H54 (cell line): ENCODE measurements at regions not wholly inside any gene's neighbourhood (a gene's known extent, or its start where the extent isn't known, plus 50 kb on each side); places are given as distances from the start of the nearest gene placed in this dataset.
A peak's percentile ranks its signal among the peaks of the same experiment; 100 is the strongest.

ENCODE experiments used
- DNase-seq: peaks from one replicate; pipeline ENCODE4 v3.0.0; 2011; ENCODE audit warnings: low spot score, mixed read lengths; ENCODE audit not compliant: insufficient read length
- FAIRE-seq: peaks from 3 replicates; lab custom pipeline; 2011; peaks lifted over from hg19 to GRCh38; lab: Jason Lieb, UNC
- POLR2A ChIP-seq: IDR thresholded peaks from 2 replicates; pipeline ENCODE4 v1.6.1; 2011; ENCODE audit warnings: low read depth, mild to moderate bottlenecking, low read length

DNA sequence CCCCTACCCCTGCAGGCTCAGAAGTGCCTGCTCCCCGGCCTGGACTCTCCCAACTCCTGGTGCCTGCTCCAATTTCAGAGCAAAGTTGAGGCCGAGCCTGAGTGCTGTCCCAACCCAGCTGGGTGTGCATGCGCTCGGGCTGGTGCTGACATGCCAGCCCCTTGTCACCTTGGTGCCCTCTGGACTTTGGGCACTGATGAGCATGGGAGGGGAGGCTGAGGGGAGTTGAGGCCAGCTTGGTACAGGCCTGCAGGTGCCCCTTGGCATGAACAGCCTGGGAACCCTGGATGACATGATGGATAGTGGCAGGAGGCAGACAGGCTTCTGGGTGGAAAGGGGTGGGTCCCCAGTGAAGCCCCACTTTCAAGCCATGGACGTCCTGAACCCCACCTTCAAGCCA lies 366.1 kb upstream of the NEGR1 start:
- no peak for FAIRE-seq
- no peak for DNase-seq
- TF ChIP-seq POLR2A: no peak

DNA sequence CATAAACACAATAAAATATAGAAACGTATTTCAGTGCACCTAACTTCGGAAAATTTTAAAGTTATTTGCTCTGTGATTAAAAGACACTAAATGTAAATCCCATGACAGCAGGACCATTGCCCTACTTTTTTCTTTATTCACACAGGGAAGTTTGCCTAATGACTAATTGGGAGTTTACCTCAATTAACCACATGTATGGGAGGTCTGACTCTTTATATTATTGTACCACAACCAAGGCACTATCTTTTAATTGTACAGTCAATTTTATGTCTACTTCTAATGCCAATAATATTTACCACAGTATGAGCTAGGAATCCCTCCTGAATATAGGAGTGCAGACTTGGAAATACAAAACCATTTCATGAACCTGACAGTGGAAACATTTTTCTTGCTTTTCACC lies 360.8 kb upstream of the NEGR1 start:
- DNase-seq (no peak), FAIRE-seq (no peak)
- no peak for TF ChIP-seq POLR2A

DNA sequence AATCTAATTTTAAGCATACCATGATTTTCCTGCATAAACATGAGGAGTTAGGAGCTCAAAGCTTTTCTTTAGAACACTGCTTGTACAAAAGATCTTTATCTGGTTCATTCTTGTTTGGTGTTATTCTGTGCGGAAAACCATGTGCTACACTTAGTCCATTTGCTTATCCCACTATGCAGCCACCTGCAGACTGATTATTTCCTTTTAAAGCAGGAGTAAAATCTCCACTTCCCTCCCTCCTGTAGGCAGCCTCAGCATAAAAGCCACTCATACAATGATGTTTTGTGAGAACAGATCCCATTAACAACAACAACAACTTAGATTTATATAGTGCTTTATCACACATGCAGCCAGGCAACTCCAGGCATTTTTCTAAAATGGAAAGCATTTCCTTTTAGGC lies 355.3 kb upstream of the NEGR1 start:
- no peak for TF ChIP-seq POLR2A
- no peak for FAIRE-seq
- no peak for DNase-seq

DNA sequence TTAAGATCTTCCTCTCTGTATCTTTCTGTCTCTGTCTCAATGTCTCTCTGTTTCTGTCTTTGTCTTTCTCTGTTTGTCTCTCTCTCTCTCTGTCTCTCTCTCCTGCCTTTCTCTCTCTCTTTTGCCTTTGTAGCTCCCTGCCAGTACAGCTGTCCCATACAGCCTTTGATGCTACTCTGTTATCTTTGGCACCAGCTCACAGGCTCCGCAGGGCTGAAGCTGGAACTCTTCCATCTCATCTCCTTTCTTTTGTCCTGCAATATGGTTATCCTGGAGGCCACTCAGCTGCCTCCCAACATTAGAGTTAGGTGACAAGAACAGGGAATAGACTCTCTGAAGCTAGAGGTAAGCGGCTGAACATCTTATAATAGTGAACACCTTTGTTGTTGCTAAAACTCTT lies 354.3 kb upstream of the NEGR1 start:
- FAIRE-seq (no peak), DNase-seq (no peak)
- TF ChIP-seq POLR2A: no peak

DNA sequence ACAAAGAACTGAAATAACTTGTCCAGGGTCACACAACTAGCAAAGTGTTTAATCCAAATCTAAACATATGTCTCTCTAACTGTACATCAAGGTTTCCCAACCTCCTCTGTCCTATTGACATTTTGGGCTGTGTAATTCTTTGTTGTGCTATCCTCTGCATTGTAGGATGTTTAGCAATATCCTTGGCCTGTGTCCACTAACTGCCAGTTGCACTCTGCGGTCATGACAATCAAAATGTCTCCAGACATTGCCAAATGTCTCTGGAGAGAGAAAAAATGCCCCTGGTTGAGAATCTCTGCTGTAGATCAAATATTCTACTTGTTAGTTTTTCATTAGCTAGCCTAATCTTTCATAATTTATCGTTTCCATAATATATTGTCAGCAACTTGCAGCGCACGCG lies 353.4 kb upstream of the NEGR1 start:
- no peak for TF ChIP-seq POLR2A
- FAIRE-seq: peak; percentile 33
- no peak for DNase-seq

DNA sequence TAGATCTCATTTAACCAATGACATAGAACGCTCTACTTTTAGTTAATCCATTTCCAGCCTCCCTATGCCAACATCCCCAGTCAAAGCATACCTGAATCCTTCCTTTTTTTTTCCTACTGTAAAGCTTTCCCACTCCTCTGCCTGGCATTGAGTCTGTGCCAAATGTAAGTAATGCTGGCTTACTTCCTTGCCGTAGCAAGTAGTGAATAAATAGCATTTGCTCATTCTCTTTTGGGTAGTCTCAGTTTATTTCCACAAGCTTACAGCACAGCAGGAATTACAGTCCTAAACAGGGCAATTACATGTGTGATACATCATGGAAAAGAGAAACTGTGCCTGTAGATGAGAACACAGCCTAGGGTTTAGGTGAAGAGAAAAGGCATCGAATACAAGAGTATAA lies 352.6 kb upstream of the NEGR1 start:
- no peak for TF ChIP-seq POLR2A
- DNase-seq: no peak
- no peak for FAIRE-seq

DNA sequence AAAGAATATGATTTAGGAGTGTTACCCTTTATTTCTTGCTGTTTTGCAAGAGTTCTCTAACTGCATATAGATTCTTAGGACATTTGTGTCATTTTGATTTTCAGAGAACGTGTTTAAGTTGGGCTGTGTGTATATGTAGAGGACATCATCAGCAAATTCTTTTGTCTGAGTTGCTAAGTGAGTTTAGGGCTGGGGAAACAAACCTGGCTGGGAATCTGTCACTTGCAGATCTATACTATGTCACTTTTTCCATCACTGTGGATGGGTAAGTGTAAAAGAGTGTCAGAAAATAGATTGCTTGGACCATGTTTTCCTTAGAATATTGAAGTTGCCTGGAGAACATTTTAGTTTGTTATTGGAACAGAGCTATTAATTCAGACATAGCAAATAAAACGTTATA lies 349.1 kb upstream of the NEGR1 start:
- no peak for FAIRE-seq
- TF ChIP-seq POLR2A: no peak
- no peak for DNase-seq

DNA sequence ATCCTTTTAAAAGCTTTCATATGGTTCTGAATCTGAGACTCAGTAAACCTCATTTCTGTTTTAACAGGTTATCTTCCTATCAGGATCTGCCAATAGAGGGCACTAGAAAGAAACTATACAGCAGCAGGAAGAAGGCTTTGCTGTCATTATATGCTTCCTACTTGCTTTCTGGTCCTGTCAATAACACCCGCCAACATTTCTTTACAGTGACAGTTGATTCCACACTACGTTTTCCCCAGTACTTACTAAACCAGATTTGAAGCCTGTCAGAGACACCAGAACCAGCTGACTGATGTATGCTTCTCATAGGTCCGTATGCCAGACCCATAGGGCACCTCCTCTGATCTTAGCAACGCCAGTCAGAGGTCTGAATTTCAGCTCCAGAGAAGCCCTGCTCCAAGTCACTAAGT lies 341.0 kb upstream of the NEGR1 start:
- TF ChIP-seq POLR2A: no peak
- FAIRE-seq (peak; percentile 95), DNase-seq (peak; percentile 2)

DNA sequence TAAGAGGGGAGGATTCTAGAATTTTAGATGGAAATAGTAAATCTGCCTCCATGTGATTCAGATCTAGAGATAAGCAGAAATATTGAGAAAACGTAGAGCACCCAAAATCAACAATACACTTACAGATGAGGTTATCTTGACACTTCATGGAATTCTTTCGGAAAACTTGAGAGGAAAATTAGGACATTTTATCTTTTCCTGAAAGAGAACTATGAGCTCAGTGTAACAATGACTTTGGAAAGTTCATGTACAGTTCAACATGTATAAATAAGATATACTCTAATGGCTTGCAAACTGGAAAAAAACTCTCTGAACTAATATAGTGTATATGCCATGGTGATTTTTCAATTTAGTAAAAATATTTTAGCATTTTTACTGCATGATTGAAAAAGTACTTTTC lies 338.1 kb upstream of the NEGR1 start:
- no peak for TF ChIP-seq POLR2A
- DNase-seq: no peak
- no peak for FAIRE-seq

DNA sequence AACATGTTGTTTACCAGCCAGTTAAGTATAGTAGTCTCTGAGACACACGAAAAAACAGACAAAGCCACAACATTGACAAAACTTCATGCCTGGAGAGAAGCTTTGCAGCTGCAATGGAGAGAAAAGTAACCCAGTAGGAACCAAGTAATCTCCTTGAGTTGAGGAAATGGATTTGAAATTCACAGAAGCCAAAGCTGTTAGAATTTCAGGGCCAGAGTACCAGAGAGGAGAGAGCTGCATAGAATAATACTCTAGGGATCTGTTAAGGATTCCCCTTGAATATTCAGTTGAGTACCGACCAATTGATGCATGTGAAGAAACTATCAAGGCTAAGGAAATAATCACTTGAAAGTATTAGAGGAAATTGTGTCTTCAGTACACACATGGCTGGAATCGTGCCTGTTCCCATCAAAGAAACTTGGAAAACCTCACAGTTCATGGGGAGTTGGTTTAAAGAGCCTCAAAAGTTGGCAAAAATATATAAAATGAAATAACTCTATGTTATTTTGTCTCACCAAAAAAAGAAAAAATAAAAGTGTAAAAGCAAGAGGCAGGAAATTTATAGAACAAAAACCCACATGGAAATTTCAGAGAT lies 324.0 kb upstream of the NEGR1 start:
- DNase-seq: no peak
- FAIRE-seq: no peak
- no peak for TF ChIP-seq POLR2A

DNA sequence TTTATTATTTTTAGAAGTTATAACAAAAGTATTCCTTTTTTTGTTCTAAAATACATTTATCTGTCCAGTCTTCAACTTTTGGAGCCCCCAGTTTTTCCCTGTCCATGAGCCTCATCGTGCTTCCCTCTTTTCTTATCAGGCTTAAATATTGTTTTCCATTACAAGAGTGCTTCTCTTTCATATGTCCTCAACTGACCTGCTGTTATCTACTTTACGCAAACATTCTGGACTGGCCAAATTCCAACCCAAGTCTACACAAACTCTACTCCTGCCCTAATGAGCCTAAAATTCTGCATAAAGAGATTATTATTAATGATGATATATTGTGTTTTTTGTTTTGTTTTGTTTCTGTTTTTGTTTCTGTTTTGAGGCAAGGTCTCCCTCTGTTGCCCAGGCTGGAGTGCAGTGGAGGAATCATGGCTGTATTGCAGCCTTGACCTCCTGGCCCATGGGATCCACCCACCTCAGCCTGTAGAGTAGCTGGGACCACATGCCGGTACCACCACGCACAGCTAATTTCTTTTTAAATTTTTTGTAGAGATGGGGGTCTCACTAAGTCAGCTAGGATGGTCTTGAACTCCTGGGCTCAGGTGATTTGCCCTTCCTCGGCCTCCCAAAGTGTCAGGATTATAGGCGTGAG lies 318.8 kb upstream of the NEGR1 start:
- no peak for DNase-seq
- no peak for TF ChIP-seq POLR2A
- FAIRE-seq: no peak

DNA sequence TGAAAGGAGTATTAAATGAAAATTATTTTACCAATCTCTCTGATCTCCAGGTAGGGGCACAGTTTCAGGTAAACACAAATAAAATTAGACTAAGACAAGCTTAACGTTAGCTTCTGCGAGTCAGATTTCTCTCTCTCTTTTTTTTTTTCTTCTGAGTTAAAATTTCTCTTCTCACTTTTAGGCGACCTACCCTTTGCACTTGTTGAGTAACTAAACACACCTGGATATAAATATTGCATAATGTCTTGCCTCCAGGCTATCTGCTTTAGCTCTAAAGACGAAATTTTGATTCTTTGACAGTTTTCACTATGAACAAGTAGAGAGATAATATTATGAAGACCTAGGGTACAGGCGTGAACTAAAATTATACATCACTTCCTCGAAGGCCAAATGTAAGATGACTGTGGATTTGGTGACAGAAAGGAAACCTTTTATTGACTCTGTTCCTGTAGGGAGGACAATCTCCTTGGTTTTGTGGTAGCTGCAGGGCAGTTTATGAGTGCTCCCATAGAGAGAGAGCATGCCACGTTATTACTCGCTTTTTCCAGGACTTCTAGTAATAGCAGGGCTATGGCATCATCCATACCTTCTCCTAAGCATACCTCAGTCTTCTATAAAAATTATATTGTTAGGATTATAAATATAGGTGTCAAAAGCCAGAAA lies 303.8 kb upstream of the NEGR1 start:
- FAIRE-seq: no peak
- no peak for DNase-seq
- TF ChIP-seq POLR2A: no peak

DNA sequence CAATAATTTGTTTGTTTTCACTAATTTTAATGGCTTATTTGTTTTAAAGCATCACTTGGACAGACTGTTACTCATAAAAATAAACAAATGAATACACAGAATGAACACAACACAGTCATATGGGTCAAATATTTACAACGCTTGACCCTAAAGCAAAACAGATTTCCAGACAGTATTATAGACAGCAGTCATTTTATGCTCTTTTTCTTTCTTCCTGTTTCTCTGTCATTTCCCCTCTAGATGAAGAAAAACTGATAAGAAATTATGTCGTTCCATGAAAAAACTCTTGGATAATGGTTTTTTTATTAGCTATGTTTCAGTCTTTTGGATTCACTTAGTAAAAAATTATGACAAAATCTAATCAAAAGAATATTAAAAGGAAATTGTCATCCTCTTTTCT lies 297.3 kb upstream of the NEGR1 start:
- TF ChIP-seq POLR2A: no peak
- no peak for FAIRE-seq
- DNase-seq: no peak

DNA sequence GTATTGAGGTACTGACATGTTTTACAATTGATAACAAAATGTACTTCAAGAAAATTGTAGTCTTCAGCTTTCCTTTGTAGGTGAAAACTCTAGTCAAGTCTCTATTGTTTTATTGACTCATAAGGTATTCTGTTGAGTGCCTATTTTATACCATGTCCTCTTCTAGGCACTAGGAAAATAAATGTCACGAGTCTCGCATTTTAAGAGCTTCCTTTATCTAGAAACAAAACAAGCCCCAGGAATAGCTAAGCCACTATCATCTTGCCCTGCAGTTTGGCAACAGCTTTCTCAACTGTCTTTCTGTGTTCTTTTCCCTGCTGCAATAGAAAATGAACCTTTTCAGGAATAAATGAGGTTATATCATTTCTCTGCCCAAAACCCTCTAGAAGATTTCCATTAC lies 288.5 kb upstream of the NEGR1 start:
- no peak for TF ChIP-seq POLR2A
- no peak for FAIRE-seq

DNA sequence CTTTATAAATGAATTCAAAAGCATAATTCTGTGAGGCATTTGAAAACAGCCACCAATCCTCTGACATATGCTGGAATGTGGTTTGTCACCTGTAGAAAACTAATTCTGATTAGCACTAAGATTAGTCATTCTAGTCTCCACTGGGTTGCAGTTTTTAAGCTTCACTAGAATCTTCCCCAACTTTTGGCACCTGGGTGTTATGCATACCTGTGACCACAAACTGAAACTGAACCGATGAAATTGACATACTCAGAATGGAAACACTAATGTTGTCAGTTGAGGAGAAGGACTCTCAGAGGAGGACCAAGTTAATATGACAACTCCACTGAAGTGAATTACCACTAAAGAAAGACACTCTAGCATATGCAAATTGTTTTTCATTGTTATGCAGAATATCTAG lies 285.8 kb upstream of the NEGR1 start:
- FAIRE-seq: no peak

More for the DNA sequence above, 288.5 kb upstream of the NEGR1 start:
- no peak for DNase-seq

More for the DNA sequence above, 285.8 kb upstream of the NEGR1 start:
- no peak for TF ChIP-seq POLR2A
- DNase-seq: no peak
